ENCODE measurements at regions not wholly inside any gene's neighbourhood (a gene's known extent, or its start where the extent isn't known, plus 50 kb on each side); places are given as distances from the start of the nearest gene placed in this dataset.

DNA sequence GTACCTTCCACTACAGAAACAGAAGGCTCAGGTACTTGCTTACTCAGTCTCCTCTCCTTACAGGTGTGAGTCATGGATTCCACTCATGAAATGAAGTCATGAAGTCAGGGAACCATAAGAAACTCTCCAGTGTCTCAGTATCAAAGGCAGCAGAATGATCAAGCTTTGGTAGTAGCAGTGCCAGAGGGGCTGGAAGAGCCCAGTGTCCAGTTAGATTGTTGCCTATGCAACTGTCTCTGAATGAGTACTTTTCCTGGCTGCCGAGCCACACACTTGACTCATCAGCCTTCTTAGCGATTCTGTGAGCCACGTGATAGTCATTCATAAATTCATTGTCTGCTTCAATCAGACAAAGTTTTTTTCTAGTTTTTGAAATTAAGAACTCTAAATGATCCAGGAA lies 52.2 kb upstream of the DTNBP1 start:
- TF ChIP-seq SUZ12 (IDR thresholded peaks at IDR 0.05) (no peak), TARDBP (IDR thresholded peaks at IDR 0.05) (no peak), BHLHE40 (IDR thresholded peaks at IDR 0.05; ENCODE audit: borderline replicate concordance) (no peak), FOXA1 (IDR thresholded peaks at IDR 0.05) (no peak), FOXM1 (IDR thresholded peaks at IDR 0.05; ENCODE audit: borderline replicate concordance) (no peak), ELF4 (IDR thresholded peaks at IDR 0.05) (no peak), LEF1 (IDR thresholded peaks at IDR 0.05; ENCODE audit: borderline replicate concordance) (no peak), SP1 (IDR thresholded peaks at IDR 0.05) (no peak)

Data from HEK293T (cell line).